Vagina (tissue), 2 donors: ENCODE measurements at regions not wholly inside any gene's neighbourhood (a gene's known extent, or its start where the extent isn't known, plus 50 kb on each side); places are given as distances from the start of the nearest gene placed in this dataset.

ENCODE experiments used
- POLR2A ChIP-seq, 2 donors: fragments of 450-650 bp; IDR thresholded peaks; one replicate each; pipeline ENCODE4 v1.6.1; 2017; ENCODE audit warnings: antibody characterized with exemption in 2 of 2, mild to moderate bottlenecking in 2 of 2, moderate library complexity in 2 of 2
- TF ChIP-seq, protein P1 (sequence below), 3 experiments: fragments of 450-650 bp in 2 of 3; fragments of 200-600 bp in 1 of 3; sonication (generic) in 1 of 3; IDR thresholded peaks; one replicate each; pipeline ENCODE4 v1.5.1; 2017 to 2019; ENCODE audit warnings: antibody characterized with exemption in 3 of 3, mild to moderate bottlenecking in 2 of 3, moderate library complexity in 2 of 3

- TF ChIP-seq POLR2A (IDR thresholded peaks at IDR 0.05) = no peak
- TF ChIP-seq, protein P1, sequence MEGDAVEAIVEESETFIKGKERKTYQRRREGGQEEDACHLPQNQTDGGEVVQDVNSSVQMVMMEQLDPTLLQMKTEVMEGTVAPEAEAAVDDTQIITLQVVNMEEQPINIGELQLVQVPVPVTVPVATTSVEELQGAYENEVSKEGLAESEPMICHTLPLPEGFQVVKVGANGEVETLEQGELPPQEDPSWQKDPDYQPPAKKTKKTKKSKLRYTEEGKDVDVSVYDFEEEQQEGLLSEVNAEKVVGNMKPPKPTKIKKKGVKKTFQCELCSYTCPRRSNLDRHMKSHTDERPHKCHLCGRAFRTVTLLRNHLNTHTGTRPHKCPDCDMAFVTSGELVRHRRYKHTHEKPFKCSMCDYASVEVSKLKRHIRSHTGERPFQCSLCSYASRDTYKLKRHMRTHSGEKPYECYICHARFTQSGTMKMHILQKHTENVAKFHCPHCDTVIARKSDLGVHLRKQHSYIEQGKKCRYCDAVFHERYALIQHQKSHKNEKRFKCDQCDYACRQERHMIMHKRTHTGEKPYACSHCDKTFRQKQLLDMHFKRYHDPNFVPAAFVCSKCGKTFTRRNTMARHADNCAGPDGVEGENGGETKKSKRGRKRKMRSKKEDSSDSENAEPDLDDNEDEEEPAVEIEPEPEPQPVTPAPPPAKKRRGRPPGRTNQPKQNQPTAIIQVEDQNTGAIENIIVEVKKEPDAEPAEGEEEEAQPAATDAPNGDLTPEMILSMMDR (IDR thresholded peaks at IDR 0.05) = no peak
Observed at GRCh38 chr10:130806426-130806825, 505.1 kb downstream of the TCERG1L start.
